C4-2B (cell line): ENCODE measurements at regions not wholly inside any gene's neighbourhood (a gene's known extent, or its start where the extent isn't known, plus 50 kb on each side); places are given as distances from the start of the nearest gene placed in this dataset.
"Not testable (repeated sequence)": the region's sequence is repeated elsewhere in the genome, so short reads cannot be mapped to it uniquely, and the experiment has no call there.

Source experiments
- H3K27ac ChIP-seq: fragments of 450-650 bp; 2 replicates; pipeline ENCODE4 v1.5.1; 2017
- ZFX ChIP-seq: fragments of 450-650 bp; IDR thresholded peaks from 2 replicates; pipeline ENCODE4 v1.6.1; 2017
- TF ChIP-seq, protein P1 (sequence below): fragments of 450-650 bp; conservative IDR thresholded peaks from 2 replicates; pipeline ENCODE4 v1.5.1; 2017; ENCODE audit warnings: mild to moderate bottlenecking

DNA sequence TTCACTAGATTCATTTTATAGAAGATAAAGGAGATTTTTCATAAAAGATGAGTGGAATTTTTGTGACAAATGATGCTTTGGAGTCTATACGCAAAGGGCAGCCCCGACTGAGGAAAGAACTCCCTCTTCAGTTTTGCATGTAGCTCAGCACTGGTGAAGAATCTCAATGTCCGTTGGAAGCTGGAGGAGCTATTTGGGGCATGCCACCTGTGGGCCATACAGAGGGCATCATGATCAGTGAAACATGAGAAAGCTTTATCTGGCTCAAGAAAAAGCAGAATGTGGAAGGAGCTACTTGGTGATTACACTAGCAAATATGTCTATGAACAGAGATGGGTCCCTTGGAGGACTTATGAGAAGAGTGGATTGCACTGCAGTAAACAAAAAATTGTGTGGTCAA, 1359.3 kb downstream of the REEP3 start:
- TF ChIP-seq ZFX = no peak
- TF ChIP-seq, protein P1, sequence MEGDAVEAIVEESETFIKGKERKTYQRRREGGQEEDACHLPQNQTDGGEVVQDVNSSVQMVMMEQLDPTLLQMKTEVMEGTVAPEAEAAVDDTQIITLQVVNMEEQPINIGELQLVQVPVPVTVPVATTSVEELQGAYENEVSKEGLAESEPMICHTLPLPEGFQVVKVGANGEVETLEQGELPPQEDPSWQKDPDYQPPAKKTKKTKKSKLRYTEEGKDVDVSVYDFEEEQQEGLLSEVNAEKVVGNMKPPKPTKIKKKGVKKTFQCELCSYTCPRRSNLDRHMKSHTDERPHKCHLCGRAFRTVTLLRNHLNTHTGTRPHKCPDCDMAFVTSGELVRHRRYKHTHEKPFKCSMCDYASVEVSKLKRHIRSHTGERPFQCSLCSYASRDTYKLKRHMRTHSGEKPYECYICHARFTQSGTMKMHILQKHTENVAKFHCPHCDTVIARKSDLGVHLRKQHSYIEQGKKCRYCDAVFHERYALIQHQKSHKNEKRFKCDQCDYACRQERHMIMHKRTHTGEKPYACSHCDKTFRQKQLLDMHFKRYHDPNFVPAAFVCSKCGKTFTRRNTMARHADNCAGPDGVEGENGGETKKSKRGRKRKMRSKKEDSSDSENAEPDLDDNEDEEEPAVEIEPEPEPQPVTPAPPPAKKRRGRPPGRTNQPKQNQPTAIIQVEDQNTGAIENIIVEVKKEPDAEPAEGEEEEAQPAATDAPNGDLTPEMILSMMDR = no peak
- no peak overlapping the region for H3K27ac ChIP-seq

DNA sequence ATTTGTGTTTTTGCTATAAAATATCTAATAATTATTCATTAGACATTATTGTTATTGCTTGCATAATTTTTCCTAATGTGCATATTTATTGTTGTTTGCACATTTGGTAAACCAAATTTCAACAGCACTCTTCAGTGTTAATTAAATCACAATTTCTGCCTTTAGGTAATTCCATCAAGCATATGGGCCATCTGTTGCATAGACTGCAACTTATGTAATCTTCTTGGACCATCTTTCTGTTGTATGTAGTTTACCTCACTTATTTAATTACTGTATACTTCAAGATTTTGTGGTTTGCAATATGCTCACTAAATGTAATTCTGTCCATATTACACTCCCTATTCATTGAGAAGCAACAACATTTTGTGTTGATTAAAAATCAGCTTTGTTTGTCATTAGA, 1360.1 kb downstream of the REEP3 start:
- H3K27ac ChIP-seq = no peak overlapping the region
- TF ChIP-seq, protein P1 = no peak
- TF ChIP-seq ZFX = no peak

DNA sequence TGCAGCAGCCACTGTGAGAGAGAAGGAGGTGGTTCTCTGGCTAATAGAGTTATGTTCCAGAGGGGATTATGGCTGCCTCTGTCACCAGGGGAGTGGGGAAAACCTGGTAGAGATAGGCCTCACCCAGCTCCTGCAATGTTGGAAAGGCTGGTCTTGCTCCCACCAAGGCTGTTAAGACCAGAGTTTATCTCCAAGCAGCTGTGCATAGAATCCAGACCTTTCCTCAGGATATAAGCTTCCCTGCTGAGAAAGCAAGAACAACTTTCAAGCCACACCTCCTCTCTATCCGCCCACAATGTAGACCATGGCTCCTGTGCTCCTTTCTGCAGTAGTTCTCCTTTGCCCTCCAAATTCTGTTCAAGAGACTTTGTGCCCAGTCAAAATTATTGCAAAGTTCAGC, 1375.4 kb downstream of the REEP3 start:
- no peak for TF ChIP-seq ZFX
- TF ChIP-seq, protein P1 = no peak
- no peak overlapping the region for H3K27ac ChIP-seq

DNA sequence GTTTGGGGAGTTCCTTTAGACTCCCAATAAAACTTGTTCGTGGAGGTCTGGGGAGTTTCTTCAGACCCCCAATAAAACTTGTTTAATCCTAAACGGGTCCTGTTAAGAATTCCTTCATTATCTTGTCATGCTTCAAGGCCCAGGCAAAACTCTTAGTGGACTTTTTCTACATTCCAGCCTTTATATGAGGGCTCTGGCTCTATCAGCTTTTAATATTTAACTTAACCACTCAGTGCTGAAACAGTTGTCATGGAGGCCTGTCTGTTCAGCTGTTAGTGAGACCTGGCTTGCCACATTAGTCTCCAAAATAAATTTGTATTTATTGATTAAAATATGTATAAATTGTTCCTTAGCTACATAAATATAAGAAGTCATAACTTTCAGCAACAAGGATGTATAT, 1385.1 kb downstream of the REEP3 start:
- not testable (repeated sequence) for H3K27ac ChIP-seq

DNA sequence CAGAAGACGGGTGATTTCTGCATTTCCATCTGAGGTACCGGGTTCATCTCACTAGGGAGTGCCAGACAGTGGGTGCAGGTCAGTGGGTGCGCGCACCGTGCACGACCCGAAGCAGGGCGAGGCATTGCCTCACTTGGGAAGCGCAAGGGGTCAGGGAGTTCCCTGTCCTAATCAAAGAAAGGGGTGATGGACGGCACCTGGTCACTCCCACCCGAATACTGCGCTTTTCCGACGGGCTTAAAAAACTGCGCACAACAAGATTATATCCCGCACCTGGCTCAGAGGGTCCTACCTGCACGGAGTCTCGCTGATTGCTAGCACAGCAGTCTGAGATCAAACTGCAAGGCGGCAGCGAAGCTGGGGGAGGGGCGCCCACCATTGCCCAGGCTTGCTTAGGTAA, 1403.1 kb downstream of the REEP3 start:
- not testable (repeated sequence) for H3K27ac ChIP-seq

DNA sequence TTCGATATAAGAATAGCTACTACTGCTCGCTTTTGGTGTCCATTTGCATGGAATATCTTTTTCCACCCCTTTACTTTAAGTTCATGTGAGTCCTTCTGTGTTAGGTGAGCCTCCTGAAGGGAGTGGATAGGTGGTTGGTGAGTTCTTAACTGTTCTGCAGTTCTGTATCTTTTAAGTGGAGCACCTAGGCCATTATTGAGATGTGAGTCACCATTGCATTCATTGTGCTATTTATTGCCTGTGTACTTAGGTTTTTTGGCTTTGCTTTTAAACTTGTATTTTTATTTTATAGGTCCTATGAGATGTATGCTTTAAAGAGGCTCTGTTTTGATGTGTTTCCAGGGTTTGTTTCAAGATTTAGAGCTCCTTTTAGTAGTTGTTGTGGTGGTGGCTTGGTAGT, 1430.8 kb downstream of the REEP3 start:
- TF ChIP-seq, protein P1 = no peak
- TF ChIP-seq ZFX = no peak
- no peak overlapping the region for H3K27ac ChIP-seq

DNA sequence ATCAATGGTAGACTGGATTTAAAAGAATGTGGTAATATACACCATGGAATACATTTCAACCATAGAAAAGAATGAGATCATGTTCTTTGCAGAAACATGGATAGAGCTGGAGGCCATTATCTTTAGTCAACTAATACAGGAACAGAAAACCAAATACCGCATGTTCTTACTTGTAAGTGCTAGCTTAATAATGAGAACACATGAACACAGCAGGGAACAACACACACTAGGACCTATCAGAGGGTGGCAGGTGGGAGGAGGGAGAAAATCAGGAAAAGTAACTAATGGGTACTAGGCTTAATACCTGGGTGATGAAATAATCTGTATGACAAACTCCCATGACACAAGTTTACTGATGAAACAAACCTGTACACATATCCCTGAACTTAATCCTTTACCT, 1435.2 kb downstream of the REEP3 start:
- TF ChIP-seq ZFX = no peak
- TF ChIP-seq, protein P1 = no peak

DNA sequence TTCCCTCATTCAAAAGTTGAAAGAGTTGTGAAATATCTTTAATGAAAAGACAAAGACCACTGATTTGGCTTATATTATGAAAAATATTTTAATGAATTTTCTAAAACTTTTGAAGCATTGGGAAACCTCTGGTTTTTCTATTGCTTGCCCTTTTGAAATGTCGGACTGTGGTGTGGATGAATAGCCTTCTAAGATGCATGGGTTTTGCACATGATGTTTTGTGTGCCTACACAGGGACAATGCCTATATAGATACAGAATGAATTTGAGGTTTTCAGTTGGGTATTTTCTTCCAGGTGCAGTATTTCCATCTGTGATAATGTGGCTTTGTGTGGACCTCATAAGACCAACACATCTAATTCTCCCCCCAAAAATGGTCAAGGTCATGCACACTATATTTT, 1437.9 kb downstream of the REEP3 start:
- no peak overlapping the region for H3K27ac ChIP-seq
- no peak for TF ChIP-seq ZFX
- TF ChIP-seq, protein P1 = no peak

More for the DNA sequence above, 1435.2 kb downstream of the REEP3 start:
- H3K27ac ChIP-seq = no peak overlapping the region

DNA sequence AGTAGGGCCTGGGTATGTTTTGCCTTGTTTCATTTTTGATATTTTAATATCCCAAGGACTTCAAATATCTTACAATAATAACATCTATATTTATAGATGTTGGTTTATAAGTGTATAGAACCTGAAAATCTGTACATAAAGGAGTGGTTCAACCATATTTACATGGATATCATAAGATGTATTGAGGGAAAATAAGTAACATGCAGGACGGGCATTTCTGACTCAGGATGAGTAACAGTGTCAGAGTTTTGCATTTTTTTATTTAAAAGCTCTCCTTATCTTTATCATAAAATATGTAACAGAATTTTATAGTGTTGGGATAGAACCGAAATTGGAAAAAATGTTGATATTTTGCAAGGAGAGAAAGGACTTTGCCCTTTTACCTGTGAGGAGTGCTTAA, 1438.7 kb downstream of the REEP3 start:
- TF ChIP-seq, protein P1 = no peak
- TF ChIP-seq ZFX = no peak
- no peak overlapping the region for H3K27ac ChIP-seq
